GM12892 (cell line): ENCODE measurements at regions not wholly inside any gene's neighbourhood (a gene's known extent, or its start where the extent isn't known, plus 50 kb on each side); places are given as distances from the start of the nearest gene placed in this dataset.

Source experiments
- POLR2A ChIP-seq: IDR thresholded peaks from 2 replicates; pipeline ENCODE4 v1.6.1; 2011; ENCODE audit warnings: low read depth, low read length, control low read depth
- POLR2AphosphoS5 ChIP-seq: IDR thresholded peaks from 2 replicates; pipeline ENCODE4 v1.6.1; 2011; ENCODE audit warnings: low read depth, low read length, control low read depth

DNA sequence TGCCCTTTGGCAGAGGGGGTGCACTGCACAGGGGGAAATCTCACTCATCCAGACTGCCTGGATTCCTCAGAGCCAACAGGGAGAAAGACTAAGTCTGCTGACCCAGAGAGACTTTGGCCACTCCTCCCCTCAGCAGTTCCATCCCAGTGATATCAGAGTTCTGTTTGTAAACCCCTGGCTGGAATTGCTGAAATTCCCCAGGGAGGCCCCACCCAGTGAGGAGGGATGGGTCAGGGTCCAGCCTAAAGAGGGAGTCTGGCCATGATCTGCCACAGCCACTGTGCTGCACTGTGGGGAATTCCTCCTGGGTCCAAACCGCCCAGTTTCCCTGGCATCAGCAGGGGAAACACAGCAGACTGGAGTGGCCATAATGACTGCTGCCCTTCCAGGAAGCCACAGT is 54.9 kb upstream of the USP15 start:
- TF ChIP-seq POLR2AphosphoS5 (no peak), POLR2A (no peak)
